ENCODE measurements at regions not wholly inside any gene's neighbourhood (a gene's known extent, or its start where the extent isn't known, plus 50 kb on each side); places are given as distances from the start of the nearest gene placed in this dataset.

DNA sequence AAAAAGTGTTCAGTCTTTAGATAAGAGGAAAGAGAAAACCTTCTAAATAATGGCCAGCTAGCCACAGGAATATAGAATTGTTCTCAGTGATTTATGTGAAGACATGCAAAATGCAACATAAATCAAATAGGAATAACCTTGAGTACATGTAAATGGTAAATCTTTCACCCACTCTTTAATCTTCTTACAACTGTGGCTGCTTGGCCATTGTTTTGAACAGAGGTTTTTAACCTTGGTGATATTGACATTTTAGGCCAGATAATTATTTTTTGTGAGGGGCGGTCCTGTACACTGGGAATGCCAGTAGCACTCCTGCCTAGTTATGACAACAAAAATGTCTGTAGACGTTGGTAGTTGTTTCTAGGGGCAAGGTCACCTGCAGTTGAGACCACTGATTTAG, 479.9 kb upstream of the NOVA1 start:
- TF ChIP-seq ZNF837 (tag by site-specific recombination; IDR thresholded peaks at IDR 0.05) (no peak), ZNF426 (tag by site-specific recombination; IDR thresholded peaks at IDR 0.05) (no peak), ZNF24 (tag by site-specific recombination; IDR thresholded peaks at IDR 0.05) (no peak), ZNF624 (tag by site-specific recombination; IDR thresholded peaks at IDR 0.05) (no peak), ZNF768 (tag by site-specific recombination; IDR thresholded peaks at IDR 0.05) (no peak)
- TF ChIP-seq, protein P1, sequence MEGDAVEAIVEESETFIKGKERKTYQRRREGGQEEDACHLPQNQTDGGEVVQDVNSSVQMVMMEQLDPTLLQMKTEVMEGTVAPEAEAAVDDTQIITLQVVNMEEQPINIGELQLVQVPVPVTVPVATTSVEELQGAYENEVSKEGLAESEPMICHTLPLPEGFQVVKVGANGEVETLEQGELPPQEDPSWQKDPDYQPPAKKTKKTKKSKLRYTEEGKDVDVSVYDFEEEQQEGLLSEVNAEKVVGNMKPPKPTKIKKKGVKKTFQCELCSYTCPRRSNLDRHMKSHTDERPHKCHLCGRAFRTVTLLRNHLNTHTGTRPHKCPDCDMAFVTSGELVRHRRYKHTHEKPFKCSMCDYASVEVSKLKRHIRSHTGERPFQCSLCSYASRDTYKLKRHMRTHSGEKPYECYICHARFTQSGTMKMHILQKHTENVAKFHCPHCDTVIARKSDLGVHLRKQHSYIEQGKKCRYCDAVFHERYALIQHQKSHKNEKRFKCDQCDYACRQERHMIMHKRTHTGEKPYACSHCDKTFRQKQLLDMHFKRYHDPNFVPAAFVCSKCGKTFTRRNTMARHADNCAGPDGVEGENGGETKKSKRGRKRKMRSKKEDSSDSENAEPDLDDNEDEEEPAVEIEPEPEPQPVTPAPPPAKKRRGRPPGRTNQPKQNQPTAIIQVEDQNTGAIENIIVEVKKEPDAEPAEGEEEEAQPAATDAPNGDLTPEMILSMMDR (tag by site-specific recombination; IDR thresholded peaks at IDR 0.05), result no peak
- TF ChIP-seq, protein P2, sequence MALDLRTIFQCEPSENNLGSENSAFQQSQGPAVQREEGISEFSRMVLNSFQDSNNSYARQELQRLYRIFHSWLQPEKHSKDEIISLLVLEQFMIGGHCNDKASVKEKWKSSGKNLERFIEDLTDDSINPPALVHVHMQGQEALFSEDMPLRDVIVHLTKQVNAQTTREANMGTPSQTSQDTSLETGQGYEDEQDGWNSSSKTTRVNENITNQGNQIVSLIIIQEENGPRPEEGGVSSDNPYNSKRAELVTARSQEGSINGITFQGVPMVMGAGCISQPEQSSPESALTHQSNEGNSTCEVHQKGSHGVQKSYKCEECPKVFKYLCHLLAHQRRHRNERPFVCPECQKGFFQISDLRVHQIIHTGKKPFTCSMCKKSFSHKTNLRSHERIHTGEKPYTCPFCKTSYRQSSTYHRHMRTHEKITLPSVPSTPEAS (tag by site-specific recombination; IDR thresholded peaks at IDR 0.05), result no peak

Data from HEK293 (cell line).